Peyer's patch (tissue), 4 donors: ENCODE measurements at regions not wholly inside any gene's neighbourhood (a gene's known extent, or its start where the extent isn't known, plus 50 kb on each side); places are given as distances from the start of the nearest gene placed in this dataset.

Experiments used
- DNase-seq, 3 donors: peaks; one replicate each; pipeline ENCODE4 v3.0.0-alpha.2; 2017 to 2019
- H3K27ac ChIP-seq, 4 donors: fragments of 200-600 bp; sonication (generic); one replicate each; pipeline ENCODE4 v1.5.1; 2016 to 2019
- H3K27me3 ChIP-seq, 2 donors: fragments of 200-600 bp; sonication (generic); one replicate each; pipeline ENCODE4 v1.5.1; 2019
- H3K36me3 ChIP-seq, 3 donors: fragments of 200-600 bp; sonication (generic); one replicate each; pipeline ENCODE4 v1.5.1; 2016 to 2019
- H3K4me1 ChIP-seq, 4 donors: fragments of 200-600 bp; sonication (generic); one replicate each; pipeline ENCODE4 v1.5.1; 2016 to 2019
- H3K4me3 ChIP-seq, 4 donors: fragments of 200-600 bp; sonication (generic); 1 replicate in 3 of 4; 2 replicates in 1 of 4; pipeline ENCODE4 v1.5.1; 2016 to 2019; ENCODE audit warnings: mild to moderate bottlenecking in 1 of 4
- H3K9me3 ChIP-seq, 4 donors: fragments of 200-600 bp; sonication (generic); one replicate each; pipeline ENCODE4 v1.5.1; 2016 to 2019; ENCODE audit warnings: mild to moderate bottlenecking in 1 of 4
- POLR2A ChIP-seq, 2 donors: fragments of 450-650 bp; IDR thresholded peaks; one replicate each; pipeline ENCODE4 v1.5.1; 2017; ENCODE audit warnings: antibody characterized with exemption in 2 of 2, mild to moderate bottlenecking in 2 of 2, moderate library complexity in 2 of 2
- TF ChIP-seq, protein P1 (sequence below), 6 experiments: fragments of 450-650 bp in 4 of 6; fragments of 200-600 bp in 2 of 6; sonication (generic) in 1 of 6; IDR thresholded peaks; one replicate each; pipeline ENCODE4 v1.5.1; 2017 to 2019; ENCODE audit warnings: antibody characterized with exemption in 6 of 6, mild to moderate bottlenecking in 3 of 6, moderate library complexity in 1 of 6

GRCh38 chr7:118648002-118648401 is 423.5 kb downstream of the ANKRD7 start:
- TF ChIP-seq, protein P1, sequence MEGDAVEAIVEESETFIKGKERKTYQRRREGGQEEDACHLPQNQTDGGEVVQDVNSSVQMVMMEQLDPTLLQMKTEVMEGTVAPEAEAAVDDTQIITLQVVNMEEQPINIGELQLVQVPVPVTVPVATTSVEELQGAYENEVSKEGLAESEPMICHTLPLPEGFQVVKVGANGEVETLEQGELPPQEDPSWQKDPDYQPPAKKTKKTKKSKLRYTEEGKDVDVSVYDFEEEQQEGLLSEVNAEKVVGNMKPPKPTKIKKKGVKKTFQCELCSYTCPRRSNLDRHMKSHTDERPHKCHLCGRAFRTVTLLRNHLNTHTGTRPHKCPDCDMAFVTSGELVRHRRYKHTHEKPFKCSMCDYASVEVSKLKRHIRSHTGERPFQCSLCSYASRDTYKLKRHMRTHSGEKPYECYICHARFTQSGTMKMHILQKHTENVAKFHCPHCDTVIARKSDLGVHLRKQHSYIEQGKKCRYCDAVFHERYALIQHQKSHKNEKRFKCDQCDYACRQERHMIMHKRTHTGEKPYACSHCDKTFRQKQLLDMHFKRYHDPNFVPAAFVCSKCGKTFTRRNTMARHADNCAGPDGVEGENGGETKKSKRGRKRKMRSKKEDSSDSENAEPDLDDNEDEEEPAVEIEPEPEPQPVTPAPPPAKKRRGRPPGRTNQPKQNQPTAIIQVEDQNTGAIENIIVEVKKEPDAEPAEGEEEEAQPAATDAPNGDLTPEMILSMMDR (IDR thresholded peaks at IDR 0.05): peak in 1 of 6 experiments; percentile 6
- no peak for TF ChIP-seq POLR2A (IDR thresholded peaks at IDR 0.05)
- Histone ChIP-seq H3K36me3 (no peaks in the 10 kb centered on the region), H3K9me3 (no peaks in the 10 kb centered on the region), H3K27ac (no peak overlapping the region), H3K27me3 (no peaks in the 10 kb centered on the region), H3K4me1 (no peaks in the 10 kb centered on the region), H3K4me3 (no peak overlapping the region)
- DNase-seq: no peak

DNA sequence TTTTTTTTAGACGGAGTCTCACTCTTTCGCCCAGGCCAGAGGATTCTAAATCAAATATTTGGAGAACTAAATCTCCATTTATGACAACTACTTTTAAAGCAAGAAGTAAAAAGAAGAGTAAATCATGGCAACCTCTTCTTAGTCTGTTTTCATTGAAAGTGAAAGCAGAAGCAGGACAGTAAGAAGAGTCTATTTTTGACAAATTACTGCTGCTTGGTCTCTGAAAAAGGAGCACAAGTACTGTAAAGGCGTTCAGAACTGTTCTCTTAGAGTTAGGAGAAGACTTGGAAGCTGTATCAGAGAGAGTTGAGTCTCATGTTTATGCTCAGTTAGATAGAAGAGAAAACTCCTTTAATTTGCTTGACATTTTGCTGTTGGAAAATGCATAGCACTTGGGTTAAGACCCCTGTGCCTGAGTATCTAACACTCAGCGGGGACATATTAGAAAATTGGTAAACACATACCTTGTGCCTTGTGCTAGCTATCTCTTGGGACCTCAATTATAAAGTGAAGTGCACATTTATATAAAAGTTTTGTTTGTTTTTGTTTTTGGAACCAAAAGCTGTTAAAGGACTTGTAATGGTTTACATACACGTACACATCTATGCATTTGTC is 433.0 kb downstream of the ANKRD7 start:
- Histone ChIP-seq H3K27ac (no peak overlapping the region), H3K4me3 (no peak overlapping the region), H3K9me3 (no peaks in the 10 kb centered on the region), H3K36me3 (no peaks in the 10 kb centered on the region), H3K4me1 (no peaks in the 10 kb centered on the region), H3K27me3 (no peaks in the 10 kb centered on the region)
- DNase-seq: no peak
- TF ChIP-seq, protein P1 (IDR thresholded peaks at IDR 0.05): no peak
- TF ChIP-seq POLR2A (IDR thresholded peaks at IDR 0.05): no peak

GRCh38 chr7:118662266-118662665 is 437.8 kb downstream of the ANKRD7 start:
- H3K27me3 ChIP-seq: no peaks in the 10 kb centered on the region
- no peaks in the 10 kb centered on the region for H3K36me3 ChIP-seq
- no peaks in the 10 kb centered on the region for H3K4me1 ChIP-seq
- TF ChIP-seq, protein P1 (IDR thresholded peaks at IDR 0.05): no peak
- TF ChIP-seq POLR2A (IDR thresholded peaks at IDR 0.05): no peak
- no peaks in the 10 kb centered on the region for H3K9me3 ChIP-seq
- no peak overlapping the region for H3K27ac ChIP-seq
- H3K4me3 ChIP-seq: no peak overlapping the region
- no peak for DNase-seq

DNA sequence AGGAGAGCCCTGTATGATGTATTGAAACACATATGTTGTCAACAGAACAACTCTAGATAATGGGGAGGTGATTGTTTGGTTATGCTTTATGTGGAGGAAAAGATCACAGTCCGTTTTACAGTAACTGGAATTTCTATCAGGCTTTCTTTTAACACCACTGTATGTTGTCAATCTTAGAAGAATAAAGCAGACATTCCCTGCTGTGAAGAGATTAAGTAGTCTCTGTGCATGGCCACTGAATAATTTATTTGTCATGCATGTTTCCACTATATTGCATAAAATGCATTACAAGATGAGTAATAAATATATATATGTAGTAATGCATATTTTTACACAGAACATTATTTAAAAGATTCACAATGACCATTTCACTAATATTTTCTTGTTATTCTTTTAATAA is 440.0 kb downstream of the ANKRD7 start:
- no peak overlapping the region for H3K27ac ChIP-seq
- H3K9me3 ChIP-seq: no peaks in the 10 kb centered on the region
- no peak for TF ChIP-seq POLR2A (IDR thresholded peaks at IDR 0.05)

DNA sequence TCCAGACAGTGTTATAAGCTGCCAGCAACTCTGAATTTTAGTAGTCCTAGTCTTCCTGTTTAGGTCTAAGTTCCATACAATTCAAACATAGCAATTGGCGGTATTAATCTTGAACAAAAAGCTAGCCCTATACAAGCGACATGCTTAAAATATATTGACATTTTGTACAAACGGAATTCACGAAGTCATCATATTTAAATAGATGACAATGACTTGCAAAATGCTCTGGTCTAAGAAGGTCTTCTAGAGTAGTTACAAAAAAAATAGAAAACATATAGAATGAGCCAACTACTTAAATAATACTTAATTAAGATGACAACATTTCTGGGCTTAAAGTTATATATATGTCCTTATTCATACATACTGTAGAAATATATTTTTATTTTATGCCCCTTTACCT is 446.6 kb downstream of the ANKRD7 start:
- Histone ChIP-seq H3K4me3 (no peak overlapping the region), H3K36me3 (no peaks in the 10 kb centered on the region), H3K27me3 (no peaks in the 10 kb centered on the region), H3K9me3 (no peaks in the 10 kb centered on the region), H3K27ac (no peak overlapping the region), H3K4me1 (no peaks in the 10 kb centered on the region)
- no peak for DNase-seq
- TF ChIP-seq, protein P1 (IDR thresholded peaks at IDR 0.05): no peak
- TF ChIP-seq POLR2A (IDR thresholded peaks at IDR 0.05): no peak

More for the DNA sequence above, 440.0 kb downstream of the ANKRD7 start:
- no peak for DNase-seq
- no peaks in the 10 kb centered on the region for H3K27me3 ChIP-seq
- no peak overlapping the region for H3K4me3 ChIP-seq
- no peaks in the 10 kb centered on the region for H3K4me1 ChIP-seq
- H3K36me3 ChIP-seq: no peaks in the 10 kb centered on the region

- no peak for DNase-seq
- Histone ChIP-seq H3K27ac (no peak overlapping the region), H3K4me1 (no peaks in the 10 kb centered on the region), H3K9me3 (no peaks in the 10 kb centered on the region), H3K36me3 (no peaks in the 10 kb centered on the region), H3K4me3 (no peak overlapping the region), H3K27me3 (no peaks in the 10 kb centered on the region)
- TF ChIP-seq POLR2A (IDR thresholded peaks at IDR 0.05): no peak
- TF ChIP-seq, protein P1 (IDR thresholded peaks at IDR 0.05): no peak
Observed at GRCh38 chr7:118684796-118685195, 460.3 kb downstream of the ANKRD7 start.
